ENCODE measurements at regions not wholly inside any gene's neighbourhood (a gene's known extent, or its start where the extent isn't known, plus 50 kb on each side); places are given as distances from the start of the nearest gene placed in this dataset.

DNA sequence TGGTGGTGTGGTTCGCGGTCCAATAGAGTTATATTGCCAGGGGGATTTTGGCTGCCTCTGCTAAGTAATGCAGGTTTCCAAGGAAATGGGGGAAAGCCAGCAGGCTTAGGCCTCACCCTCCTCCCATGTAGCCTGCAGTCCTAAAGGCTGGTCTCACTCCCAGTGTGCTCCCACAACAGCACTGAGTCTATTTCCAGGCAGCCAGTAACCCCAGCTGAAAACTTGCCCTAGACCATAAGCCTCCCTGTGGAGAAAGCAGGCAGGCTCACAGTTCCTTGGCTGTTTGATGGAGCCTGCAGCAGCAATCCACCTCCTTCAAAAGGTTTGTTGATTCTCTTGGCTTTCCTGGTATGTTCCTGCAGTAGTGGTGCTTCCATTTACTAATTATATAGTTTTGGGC, 220.0 kb upstream of the ZNF804B start:
- POLR2A ChIA-PET: no interaction called here
- no peak overlapping the region for H3K27ac ChIP-seq (ENCODE audit: extremely low read depth, low read depth, low read length)
- TF ChIP-seq ZNF558 (tag by site-specific recombination; IDR thresholded peaks at IDR 0.05): no peak
- TF ChIP-seq SALL2 (tag by site-specific recombination; IDR thresholded peaks at IDR 0.05; ENCODE audit: borderline replicate concordance): no peak
- TF ChIP-seq, protein P1, sequence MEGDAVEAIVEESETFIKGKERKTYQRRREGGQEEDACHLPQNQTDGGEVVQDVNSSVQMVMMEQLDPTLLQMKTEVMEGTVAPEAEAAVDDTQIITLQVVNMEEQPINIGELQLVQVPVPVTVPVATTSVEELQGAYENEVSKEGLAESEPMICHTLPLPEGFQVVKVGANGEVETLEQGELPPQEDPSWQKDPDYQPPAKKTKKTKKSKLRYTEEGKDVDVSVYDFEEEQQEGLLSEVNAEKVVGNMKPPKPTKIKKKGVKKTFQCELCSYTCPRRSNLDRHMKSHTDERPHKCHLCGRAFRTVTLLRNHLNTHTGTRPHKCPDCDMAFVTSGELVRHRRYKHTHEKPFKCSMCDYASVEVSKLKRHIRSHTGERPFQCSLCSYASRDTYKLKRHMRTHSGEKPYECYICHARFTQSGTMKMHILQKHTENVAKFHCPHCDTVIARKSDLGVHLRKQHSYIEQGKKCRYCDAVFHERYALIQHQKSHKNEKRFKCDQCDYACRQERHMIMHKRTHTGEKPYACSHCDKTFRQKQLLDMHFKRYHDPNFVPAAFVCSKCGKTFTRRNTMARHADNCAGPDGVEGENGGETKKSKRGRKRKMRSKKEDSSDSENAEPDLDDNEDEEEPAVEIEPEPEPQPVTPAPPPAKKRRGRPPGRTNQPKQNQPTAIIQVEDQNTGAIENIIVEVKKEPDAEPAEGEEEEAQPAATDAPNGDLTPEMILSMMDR (tag by site-specific recombination; IDR thresholded peaks at IDR 0.05): no peak
- no peak for TF ChIP-seq ZBTB8A (tag by site-specific recombination; IDR thresholded peaks at IDR 0.05)
- no peak for TF ChIP-seq ZNF146 (tag by site-specific recombination; IDR thresholded peaks at IDR 0.05)
- no peak for TF ChIP-seq ZNF629 (tag by site-specific recombination; IDR thresholded peaks at IDR 0.05)
- TF ChIP-seq, protein P2, sequence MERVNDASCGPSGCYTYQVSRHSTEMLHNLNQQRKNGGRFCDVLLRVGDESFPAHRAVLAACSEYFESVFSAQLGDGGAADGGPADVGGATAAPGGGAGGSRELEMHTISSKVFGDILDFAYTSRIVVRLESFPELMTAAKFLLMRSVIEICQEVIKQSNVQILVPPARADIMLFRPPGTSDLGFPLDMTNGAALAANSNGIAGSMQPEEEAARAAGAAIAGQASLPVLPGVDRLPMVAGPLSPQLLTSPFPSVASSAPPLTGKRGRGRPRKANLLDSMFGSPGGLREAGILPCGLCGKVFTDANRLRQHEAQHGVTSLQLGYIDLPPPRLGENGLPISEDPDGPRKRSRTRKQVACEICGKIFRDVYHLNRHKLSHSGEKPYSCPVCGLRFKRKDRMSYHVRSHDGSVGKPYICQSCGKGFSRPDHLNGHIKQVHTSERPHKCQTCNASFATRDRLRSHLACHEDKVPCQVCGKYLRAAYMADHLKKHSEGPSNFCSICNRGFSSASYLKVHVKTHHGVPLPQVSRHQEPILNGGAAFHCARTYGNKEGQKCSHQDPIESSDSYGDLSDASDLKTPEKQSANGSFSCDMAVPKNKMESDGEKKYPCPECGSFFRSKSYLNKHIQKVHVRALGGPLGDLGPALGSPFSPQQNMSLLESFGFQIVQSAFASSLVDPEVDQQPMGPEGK (tag by site-specific recombination; IDR thresholded peaks at IDR 0.05): no peak
- TF ChIP-seq, protein P3, sequence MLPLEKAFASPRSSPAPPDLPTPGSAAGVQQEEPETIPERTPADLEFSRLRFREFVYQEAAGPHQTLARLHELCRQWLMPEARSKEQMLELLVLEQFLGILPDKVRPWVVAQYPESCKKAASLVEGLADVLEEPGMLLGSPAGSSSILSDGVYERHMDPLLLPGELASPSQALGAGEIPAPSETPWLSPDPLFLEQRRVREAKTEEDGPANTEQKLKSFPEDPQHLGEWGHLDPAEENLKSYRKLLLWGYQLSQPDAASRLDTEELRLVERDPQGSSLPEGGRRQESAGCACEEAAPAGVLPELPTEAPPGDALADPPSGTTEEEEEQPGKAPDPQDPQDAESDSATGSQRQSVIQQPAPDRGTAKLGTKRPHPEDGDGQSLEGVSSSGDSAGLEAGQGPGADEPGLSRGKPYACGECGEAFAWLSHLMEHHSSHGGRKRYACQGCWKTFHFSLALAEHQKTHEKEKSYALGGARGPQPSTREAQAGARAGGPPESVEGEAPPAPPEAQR (tag by site-specific recombination; IDR thresholded peaks at IDR 0.05): no peak
- TF ChIP-seq ZNF560 (tag by site-specific recombination; IDR thresholded peaks at IDR 0.05; ENCODE audit: borderline replicate concordance): no peak
- no peak for TF ChIP-seq ZNF837 (tag by site-specific recombination; IDR thresholded peaks at IDR 0.05)
- no peak for TF ChIP-seq ZNF157 (tag by site-specific recombination; IDR thresholded peaks at IDR 0.05)
- no peak for TF ChIP-seq ZFP37 (tag by site-specific recombination; IDR thresholded peaks at IDR 0.05)
- TF ChIP-seq ZNF830 (tag by site-specific recombination; IDR thresholded peaks at IDR 0.05; ENCODE audit: low read depth): no peak
- TF ChIP-seq ZNF555 (tag by site-specific recombination; conservative IDR thresholded peaks at IDR 0.05): no peak
- TF ChIP-seq ZNF48 (tag by site-specific recombination; IDR thresholded peaks at IDR 0.05): no peak
- TF ChIP-seq, protein P4, sequence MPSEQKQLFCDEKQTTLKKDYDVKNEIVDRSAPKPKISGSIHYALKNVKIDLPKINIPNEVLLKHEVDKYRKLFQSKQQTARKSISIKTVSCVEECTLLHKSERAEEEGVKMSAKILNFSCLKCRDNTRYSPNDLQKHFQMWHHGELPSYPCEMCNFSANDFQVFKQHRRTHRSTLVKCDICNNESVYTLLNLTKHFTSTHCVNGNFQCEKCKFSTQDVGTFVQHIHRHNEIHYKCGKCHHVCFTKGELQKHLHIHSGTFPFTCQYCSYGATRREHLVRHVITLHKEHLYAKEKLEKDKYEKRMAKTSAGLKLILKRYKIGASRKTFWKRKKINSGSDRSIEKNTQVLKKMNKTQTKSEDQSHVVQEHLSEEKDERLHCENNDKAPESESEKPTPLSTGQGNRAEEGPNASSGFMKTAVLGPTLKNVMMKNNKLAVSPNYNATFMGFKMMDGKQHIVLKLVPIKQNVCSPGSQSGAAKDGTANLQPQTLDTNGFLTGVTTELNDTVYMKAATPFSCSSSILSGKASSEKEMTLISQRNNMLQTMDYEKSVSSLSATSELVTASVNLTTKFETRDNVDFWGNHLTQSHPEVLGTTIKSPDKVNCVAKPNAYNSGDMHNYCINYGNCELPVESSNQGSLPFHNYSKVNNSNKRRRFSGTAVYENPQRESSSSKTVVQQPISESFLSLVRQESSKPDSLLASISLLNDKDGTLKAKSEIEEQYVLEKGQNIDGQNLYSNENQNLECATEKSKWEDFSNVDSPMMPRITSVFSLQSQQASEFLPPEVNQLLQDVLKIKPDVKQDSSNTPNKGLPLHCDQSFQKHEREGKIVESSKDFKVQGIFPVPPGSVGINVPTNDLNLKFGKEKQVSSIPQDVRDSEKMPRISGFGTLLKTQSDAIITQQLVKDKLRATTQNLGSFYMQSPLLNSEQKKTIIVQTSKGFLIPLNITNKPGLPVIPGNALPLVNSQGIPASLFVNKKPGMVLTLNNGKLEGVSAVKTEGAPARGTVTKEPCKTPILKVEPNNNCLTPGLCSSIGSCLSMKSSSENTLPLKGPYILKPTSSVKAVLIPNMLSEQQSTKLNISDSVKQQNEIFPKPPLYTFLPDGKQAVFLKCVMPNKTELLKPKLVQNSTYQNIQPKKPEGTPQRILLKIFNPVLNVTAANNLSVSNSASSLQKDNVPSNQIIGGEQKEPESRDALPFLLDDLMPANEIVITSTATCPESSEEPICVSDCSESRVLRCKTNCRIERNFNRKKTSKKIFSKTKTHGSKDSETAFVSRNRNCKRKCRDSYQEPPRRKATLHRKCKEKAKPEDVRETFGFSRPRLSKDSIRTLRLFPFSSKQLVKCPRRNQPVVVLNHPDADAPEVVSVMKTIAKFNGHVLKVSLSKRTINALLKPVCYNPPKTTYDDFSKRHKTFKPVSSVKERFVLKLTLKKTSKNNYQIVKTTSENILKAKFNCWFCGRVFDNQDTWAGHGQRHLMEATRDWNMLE (tag by site-specific recombination; conservative IDR thresholded peaks at IDR 0.05; ENCODE audit: low read depth): no peak
- TF ChIP-seq, protein P5, sequence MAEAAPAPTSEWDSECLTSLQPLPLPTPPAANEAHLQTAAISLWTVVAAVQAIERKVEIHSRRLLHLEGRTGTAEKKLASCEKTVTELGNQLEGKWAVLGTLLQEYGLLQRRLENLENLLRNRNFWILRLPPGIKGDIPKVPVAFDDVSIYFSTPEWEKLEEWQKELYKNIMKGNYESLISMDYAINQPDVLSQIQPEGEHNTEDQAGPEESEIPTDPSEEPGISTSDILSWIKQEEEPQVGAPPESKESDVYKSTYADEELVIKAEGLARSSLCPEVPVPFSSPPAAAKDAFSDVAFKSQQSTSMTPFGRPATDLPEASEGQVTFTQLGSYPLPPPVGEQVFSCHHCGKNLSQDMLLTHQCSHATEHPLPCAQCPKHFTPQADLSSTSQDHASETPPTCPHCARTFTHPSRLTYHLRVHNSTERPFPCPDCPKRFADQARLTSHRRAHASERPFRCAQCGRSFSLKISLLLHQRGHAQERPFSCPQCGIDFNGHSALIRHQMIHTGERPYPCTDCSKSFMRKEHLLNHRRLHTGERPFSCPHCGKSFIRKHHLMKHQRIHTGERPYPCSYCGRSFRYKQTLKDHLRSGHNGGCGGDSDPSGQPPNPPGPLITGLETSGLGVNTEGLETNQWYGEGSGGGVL (tag by site-specific recombination; IDR thresholded peaks at IDR 0.05): no peak
- TF ChIP-seq ZNF707 (tag by site-specific recombination; IDR thresholded peaks at IDR 0.05): no peak
- TF ChIP-seq, protein P6, sequence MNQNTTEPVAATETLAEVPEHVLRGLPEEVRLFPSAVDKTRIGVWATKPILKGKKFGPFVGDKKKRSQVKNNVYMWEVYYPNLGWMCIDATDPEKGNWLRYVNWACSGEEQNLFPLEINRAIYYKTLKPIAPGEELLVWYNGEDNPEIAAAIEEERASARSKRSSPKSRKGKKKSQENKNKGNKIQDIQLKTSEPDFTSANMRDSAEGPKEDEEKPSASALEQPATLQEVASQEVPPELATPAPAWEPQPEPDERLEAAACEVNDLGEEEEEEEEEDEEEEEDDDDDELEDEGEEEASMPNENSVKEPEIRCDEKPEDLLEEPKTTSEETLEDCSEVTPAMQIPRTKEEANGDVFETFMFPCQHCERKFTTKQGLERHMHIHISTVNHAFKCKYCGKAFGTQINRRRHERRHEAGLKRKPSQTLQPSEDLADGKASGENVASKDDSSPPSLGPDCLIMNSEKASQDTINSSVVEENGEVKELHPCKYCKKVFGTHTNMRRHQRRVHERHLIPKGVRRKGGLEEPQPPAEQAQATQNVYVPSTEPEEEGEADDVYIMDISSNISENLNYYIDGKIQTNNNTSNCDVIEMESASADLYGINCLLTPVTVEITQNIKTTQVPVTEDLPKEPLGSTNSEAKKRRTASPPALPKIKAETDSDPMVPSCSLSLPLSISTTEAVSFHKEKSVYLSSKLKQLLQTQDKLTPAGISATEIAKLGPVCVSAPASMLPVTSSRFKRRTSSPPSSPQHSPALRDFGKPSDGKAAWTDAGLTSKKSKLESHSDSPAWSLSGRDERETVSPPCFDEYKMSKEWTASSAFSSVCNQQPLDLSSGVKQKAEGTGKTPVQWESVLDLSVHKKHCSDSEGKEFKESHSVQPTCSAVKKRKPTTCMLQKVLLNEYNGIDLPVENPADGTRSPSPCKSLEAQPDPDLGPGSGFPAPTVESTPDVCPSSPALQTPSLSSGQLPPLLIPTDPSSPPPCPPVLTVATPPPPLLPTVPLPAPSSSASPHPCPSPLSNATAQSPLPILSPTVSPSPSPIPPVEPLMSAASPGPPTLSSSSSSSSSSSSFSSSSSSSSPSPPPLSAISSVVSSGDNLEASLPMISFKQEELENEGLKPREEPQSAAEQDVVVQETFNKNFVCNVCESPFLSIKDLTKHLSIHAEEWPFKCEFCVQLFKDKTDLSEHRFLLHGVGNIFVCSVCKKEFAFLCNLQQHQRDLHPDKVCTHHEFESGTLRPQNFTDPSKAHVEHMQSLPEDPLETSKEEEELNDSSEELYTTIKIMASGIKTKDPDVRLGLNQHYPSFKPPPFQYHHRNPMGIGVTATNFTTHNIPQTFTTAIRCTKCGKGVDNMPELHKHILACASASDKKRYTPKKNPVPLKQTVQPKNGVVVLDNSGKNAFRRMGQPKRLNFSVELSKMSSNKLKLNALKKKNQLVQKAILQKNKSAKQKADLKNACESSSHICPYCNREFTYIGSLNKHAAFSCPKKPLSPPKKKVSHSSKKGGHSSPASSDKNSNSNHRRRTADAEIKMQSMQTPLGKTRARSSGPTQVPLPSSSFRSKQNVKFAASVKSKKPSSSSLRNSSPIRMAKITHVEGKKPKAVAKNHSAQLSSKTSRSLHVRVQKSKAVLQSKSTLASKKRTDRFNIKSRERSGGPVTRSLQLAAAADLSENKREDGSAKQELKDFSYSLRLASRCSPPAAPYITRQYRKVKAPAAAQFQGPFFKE (tag by site-specific recombination; IDR thresholded peaks at IDR 0.05; ENCODE audit: borderline replicate concordance): no peak
- no peaks in the 10 kb centered on the region for H3K36me3 ChIP-seq (ENCODE audit: control insufficient read depth in 2 of 2, insufficient read depth in 1 of 2, low read length in 2 of 2)
- CTCF ChIA-PET: no interaction called here
- no peak overlapping the region for H3K4me3 ChIP-seq (ENCODE audit: low read depth, low read length)
- H3K4me1 ChIP-seq (ENCODE audit: control insufficient read depth, insufficient read depth, low read length): no peaks in the 10 kb centered on the region
- no peaks in the 10 kb centered on the region for H3K9me3 ChIP-seq (ENCODE audit: control insufficient read depth, insufficient read depth, low read depth, low read length)
